K562 (cell line): ENCODE measurements at regions not wholly inside any gene's neighbourhood (a gene's known extent, or its start where the extent isn't known, plus 50 kb on each side); places are given as distances from the start of the nearest gene placed in this dataset.
A peak's percentile ranks its signal among the peaks of the same experiment; 100 is the strongest.

Experiments used
- ATAC-seq: fragments of 200-7000 bp; cut with Tn5 transposase; 3 replicates; pipeline ENCODE4 v1.9.1; 2020; ENCODE audit warnings: moderate library complexity
- BruUV-seq: library from RNA; stranded (reverse); fragments of 400-500 nt; replicated peaks from 2 replicates; lab custom pipeline; 2021; lab: Mats Ljungman, UMichigan
- CTCF ChIA-PET: fragments of 300-600 bp; formaldehyde crosslinking; extraction: SDS; loops from one replicate; lab custom pipeline; 2021; ENCODE audit warnings: low intra/inter-chr PET ratio; lab: Yijun Ruan, JAX
- POLR2A ChIA-PET: fragments of 300-600, 350-650 bp; sonication (Branson Sonifier 250); formaldehyde crosslinking; extraction: SDS; loops from one replicate; lab custom pipeline; 2021; ENCODE audit warnings: antibody characterized with exemption, inconsistent platforms; lab: Yijun Ruan, JAX
- DNase-seq, 4 experiments: peaks; one replicate each; pipeline versions ENCODE4 v3.0.0 to v3.0.0-alpha.2; 2011 to 2018; ENCODE audit warnings: low spot score in 3 of 4, mixed read lengths in 3 of 4; ENCODE audit errors: extremely low read depth in 1 of 4
- FAIRE-seq: peaks from 2 replicates; lab custom pipeline; 2011; peaks lifted over from hg19 to GRCh38; lab: Jason Lieb, UNC
- H2AFZ ChIP-seq: 2 replicates; pipeline ENCODE4 v1.6.0; 2011; ENCODE audit warnings: low read depth, low read length, control low read depth, inconsistent platforms
- H3K27ac ChIP-seq: fragments of 200-600 bp; 3 replicates; pipeline ENCODE4 v1.8.0; 2011; ENCODE audit warnings: low read depth, mild to moderate bottlenecking, control low read depth, inconsistent platforms, low read length, moderate library complexity, mixed read lengths; ENCODE audit errors: extremely low read depth
- H3K27me3 ChIP-seq, 2 experiments: fragments of 300-600 bp in 1 of 2; 2 replicates in 1 of 2; 3 replicates in 1 of 2; pipeline versions ENCODE4 v1.6.0 to v1.8.0; 2011; ENCODE audit warnings: inconsistent platforms in 2 of 2, low read length in 2 of 2, mild to moderate bottlenecking in 1 of 2, mixed read lengths in 1 of 2, moderate library complexity in 1 of 2; ENCODE audit not compliant: control insufficient read depth in 2 of 2, insufficient read depth in 2 of 2
- H3K36me3 ChIP-seq: fragments of 300-600 bp; 3 replicates; pipeline ENCODE4 v1.8.0; 2011; ENCODE audit warnings: mild to moderate bottlenecking, low read length, inconsistent platforms; ENCODE audit not compliant: control insufficient read depth, insufficient read depth
- H3K4me1 ChIP-seq, 2 experiments: fragments of 200-600 bp in 1 of 2; replicated peaks in 1 of 2; 2 replicates in 1 of 2; 3 replicates in 1 of 2; pipeline versions ENCODE4 v1.5.1 to v1.8.0; 2011; ENCODE audit warnings: inconsistent platforms in 2 of 2, low read length in 2 of 2, mild to moderate bottlenecking in 1 of 2, mixed read lengths in 1 of 2, moderate library complexity in 1 of 2; ENCODE audit not compliant: control insufficient read depth in 2 of 2, insufficient read depth in 2 of 2
- H3K4me2 ChIP-seq: 2 replicates; pipeline ENCODE4 v1.6.1; 2011; ENCODE audit warnings: low read length, control low read depth, inconsistent platforms, mixed read lengths; ENCODE audit not compliant: insufficient read depth
- H3K4me3 ChIP-seq: fragments of 200-600 bp; sonication (generic), shearing (Covaris generic); 2 replicates; pipeline ENCODE4 v1.5.1; 2016; ENCODE audit warnings: control low read depth, inconsistent platforms
- H3K79me2 ChIP-seq: fragments of 200-600 bp; 3 replicates; pipeline ENCODE4 v1.8.0; 2011; ENCODE audit warnings: low read length, inconsistent platforms; ENCODE audit not compliant: control insufficient read depth, insufficient read depth
- H3K9ac ChIP-seq, 2 experiments: 2 replicates each; pipeline versions ENCODE4 v1.6.0 to v1.6.1; 2011; ENCODE audit warnings: low read depth in 2 of 2, low read length in 2 of 2, control low read depth in 1 of 2, inconsistent platforms in 1 of 2, mild to moderate bottlenecking in 1 of 2, mixed read lengths in 1 of 2; ENCODE audit not compliant: insufficient read depth in 1 of 2
- H3K9me1 ChIP-seq: one replicate; pipeline ENCODE4 v1.6.0; 2011; ENCODE audit warnings: inconsistent platforms, mild to moderate bottlenecking, low read length, moderate library complexity; ENCODE audit not compliant: control insufficient read depth, insufficient read depth
- H3K9me3 ChIP-seq: replicated peaks from 2 replicates; pipeline ENCODE4 v1.5.1; 2011; ENCODE audit warnings: low read depth, low read length, inconsistent platforms; ENCODE audit not compliant: control insufficient read depth, insufficient read depth
- H4K20me1 ChIP-seq: replicated peaks from 2 replicates; pipeline ENCODE4 v1.6.1; 2011; ENCODE audit warnings: low read length, inconsistent platforms, mixed read lengths; ENCODE audit not compliant: control insufficient read depth, insufficient read depth
- CEBPG ChIP-seq, 3 experiments: fragments of 200-800 bp in 1 of 3; sonication (Bioruptor generic) in 1 of 3; sonication (generic) in 1 of 3; formaldehyde crosslinking in 1 of 3; IDR thresholded peaks in 2 of 3; conservative IDR thresholded peaks in 1 of 3; 2 replicates each; pipeline versions ENCODE4 v1.6.1 to v1.8.0; 2016 to 2022; ENCODE audit warnings: missing compliant biosample characterization in 2 of 3, missing genetic modification characterization in 2 of 3, mild to moderate bottlenecking in 1 of 3, missing genetic modification reagents in 1 of 3
- FOXJ2 ChIP-seq: fragments of 200-800 bp; sonication (Bioruptor generic); IDR thresholded peaks from 2 replicates; pipeline ENCODE4 v1.6.1; 2016; ENCODE audit warnings: missing genetic modification characterization, missing compliant biosample characterization
- KDM1A ChIP-seq, 2 experiments: fragments of 450-650 bp; IDR thresholded peaks; 2 replicates each; pipeline ENCODE4 v1.6.1; 2016; ENCODE audit warnings: mild to moderate bottlenecking in 2 of 2
- KDM2B ChIP-seq: fragments of 250-450 bp; sonication (Bioruptor Pico); IDR thresholded peaks from 2 replicates; pipeline ENCODE4 v1.8.0; 2021; ENCODE audit warnings: mild to moderate bottlenecking, moderate library complexity
- MTA1 ChIP-seq: fragments of 450-650 bp; IDR thresholded peaks from 2 replicates; pipeline ENCODE4 v1.6.1; 2017; ENCODE audit warnings: borderline replicate concordance
- RFX1 ChIP-seq: fragments of 450-650 bp; IDR thresholded peaks from 2 replicates; pipeline ENCODE4 v1.6.1; 2016; ENCODE audit warnings: mild to moderate bottlenecking, moderate library complexity
- SMAD3 ChIP-seq: fragments of 450-650 bp; formaldehyde crosslinking; conservative IDR thresholded peaks from 2 replicates; pipeline ENCODE4 v1.4.0; 2020; ENCODE audit warnings: mild to moderate bottlenecking
- ZFP36 ChIP-seq: fragments of 150-350 bp; IDR thresholded peaks from 2 replicates; pipeline ENCODE4 v1.6.1; 2018; ENCODE audit warnings: low read length, low read depth; ENCODE audit not compliant: partially characterized antibody
- ZNF766 ChIP-seq: fragments of 200-800 bp; sonication (Bioruptor generic); conservative IDR thresholded peaks from 2 replicates; pipeline ENCODE4 v1.6.1; 2016; ENCODE audit warnings: missing genetic modification characterization, missing compliant biosample characterization
- WGBS: fragments of 100-300 bp; shearing (Covaris generic); methylation state at CpG from one replicate; pipeline ENCODE4 v1.1.6; 2016; ENCODE audit warnings: low coverage, mixed read lengths; ENCODE audit not compliant: insufficient coverage; ENCODE audit errors: missing lambda C conversion rate; 5-methylcytosine and 5-hydroxymethylcytosine counted together
- in situ Hi-C: fragments of 300-500 bp; cut with MboI; formaldehyde crosslinking; loops from 4 replicates; pipeline ENCODE4 v1.15.0; 2018; ENCODE audit warnings: inconsistent platforms, mixed read lengths
- intact Hi-C: fragments of 100-400 bp; cut with micrococcal nuclease; formaldehyde crosslinking; loops from 2 replicates; pipeline ENCODE4 v1.14.2; 2022
- TF ChIP-seq, protein P1 (sequence below): fragments of 200-400 bp; formaldehyde crosslinking; IDR thresholded peaks from 2 replicates; pipeline ENCODE4 v1.6.1; 2017; ENCODE audit warnings: mild to moderate bottlenecking, low read depth, low read length, moderate library complexity

- no TSS peak for BruUV-seq
- ATAC-seq (no peak), DNase-seq (no peak), FAIRE-seq (no peak)
- H2AFZ ChIP-seq, result no peak overlapping the region
- ChIA-PET POLR2A (interaction anchor here (0.6 kb wide), 1 partner anchor 214 kb away, joined by 3 read pairs; no protein-coding TSS in a partner anchor), CTCF (interaction anchor here (0.7 kb wide), 1 partner anchor 19 kb away, joined by 3 read pairs; no protein-coding TSS in a partner anchor)
- peaks cover 2 to 9% of the 10 kb centered on the region in 2 experiments; a peak in 3 of 5 replicates for H3K4me1 ChIP-seq
- H3K79me2 ChIP-seq, result no peaks in the 10 kb centered on the region
- WGBS, result 46% methylated on average over 3 of the region's 3 CpGs
- H3K27ac ChIP-seq, result no peak overlapping the region
- H3K9ac ChIP-seq, result no peak overlapping the region
- no peak overlapping the region for H3K4me2 ChIP-seq
- intact Hi-C loops, result no loop called here
- H3K4me3 ChIP-seq, result no peak overlapping the region
- H3K27me3 ChIP-seq, result no peaks in the 10 kb centered on the region
- in situ Hi-C loops, result no loop called here
- TF ChIP-seq ZFP36, result peak; percentile 56
- TF ChIP-seq MTA1, result no peak
- TF ChIP-seq KDM1A (IDR thresholded peaks at IDR 0.05), result peak in 1 of 2 experiments; percentile 47; a peak in 1 of 4 replicates
- no peaks in the 10 kb centered on the region for H3K9me3 ChIP-seq
- H3K36me3 ChIP-seq, result no peaks in the 10 kb centered on the region; the same call in 2 of the 3 replicates
- H3K9me1 ChIP-seq, result no peaks in the 10 kb centered on the region
- H4K20me1 ChIP-seq, result no peaks in the 10 kb centered on the region
Observed at GRCh38 chr19:5249526-5249925, 91.1 kb downstream of the PTPRS start.

DNA sequence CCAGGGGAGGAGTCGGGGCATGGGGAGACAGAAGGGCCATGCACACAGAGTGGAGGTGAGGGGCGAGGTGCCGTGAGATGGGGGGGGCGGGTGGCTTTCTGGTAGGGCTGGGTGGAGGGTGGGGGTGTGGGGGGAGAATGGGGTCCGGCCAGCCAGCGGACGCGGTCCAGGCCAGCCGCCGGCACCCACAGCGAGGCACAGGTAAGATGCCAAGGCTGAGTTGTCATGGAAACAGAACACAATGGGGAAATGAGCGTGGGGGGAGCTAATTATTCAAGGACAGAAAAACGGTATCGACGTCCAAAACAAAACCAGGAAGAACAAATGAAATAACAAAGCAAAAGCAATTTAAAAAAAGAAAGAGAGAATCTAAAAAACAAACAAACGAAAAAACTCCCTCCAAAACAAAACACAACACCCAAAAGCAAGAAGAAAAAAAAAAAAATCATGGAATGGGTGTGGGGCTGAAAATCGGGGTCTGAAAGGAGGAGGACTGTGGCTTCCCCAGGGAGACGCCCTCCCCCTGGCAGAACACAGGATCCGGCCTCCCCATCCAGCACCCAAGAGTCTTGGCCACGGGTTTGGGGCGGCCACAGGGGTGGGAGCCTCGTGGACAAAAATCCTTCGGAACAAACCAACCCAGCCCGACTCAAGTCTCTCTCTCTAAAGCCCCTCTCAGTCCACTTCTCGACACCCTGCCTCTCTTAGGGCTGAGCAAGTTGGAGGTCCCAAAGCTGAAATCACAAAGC lies 92.5 kb downstream of the PTPRS start:
- in situ Hi-C loops, result no loop called here
- CTCF ChIA-PET, result no interaction called here
- DNase-seq (no peak), ATAC-seq (no peak), FAIRE-seq (no peak)
- WGBS, result 49% methylated on average over 15 of the region's 25 CpGs
- TF ChIP-seq ZNF766 (CRISPR knock-in tag) (no peak), FOXJ2 (tag) (no peak), RFX1 (peak; percentile 62), SMAD3 (CRISPR knock-in tag) (no peak), KDM2B (CRISPR knock-in tag) (no peak), CEBPG (CRISPR knock-in tag; IDR thresholded peaks at IDR 0.05) (no peak), CEBPG (tag; conservative IDR thresholded peaks at IDR 0.05 in 1 of 2, IDR thresholded peaks at IDR 0.05 in 1 of 2) (no peak)
- TF ChIP-seq, protein P1, sequence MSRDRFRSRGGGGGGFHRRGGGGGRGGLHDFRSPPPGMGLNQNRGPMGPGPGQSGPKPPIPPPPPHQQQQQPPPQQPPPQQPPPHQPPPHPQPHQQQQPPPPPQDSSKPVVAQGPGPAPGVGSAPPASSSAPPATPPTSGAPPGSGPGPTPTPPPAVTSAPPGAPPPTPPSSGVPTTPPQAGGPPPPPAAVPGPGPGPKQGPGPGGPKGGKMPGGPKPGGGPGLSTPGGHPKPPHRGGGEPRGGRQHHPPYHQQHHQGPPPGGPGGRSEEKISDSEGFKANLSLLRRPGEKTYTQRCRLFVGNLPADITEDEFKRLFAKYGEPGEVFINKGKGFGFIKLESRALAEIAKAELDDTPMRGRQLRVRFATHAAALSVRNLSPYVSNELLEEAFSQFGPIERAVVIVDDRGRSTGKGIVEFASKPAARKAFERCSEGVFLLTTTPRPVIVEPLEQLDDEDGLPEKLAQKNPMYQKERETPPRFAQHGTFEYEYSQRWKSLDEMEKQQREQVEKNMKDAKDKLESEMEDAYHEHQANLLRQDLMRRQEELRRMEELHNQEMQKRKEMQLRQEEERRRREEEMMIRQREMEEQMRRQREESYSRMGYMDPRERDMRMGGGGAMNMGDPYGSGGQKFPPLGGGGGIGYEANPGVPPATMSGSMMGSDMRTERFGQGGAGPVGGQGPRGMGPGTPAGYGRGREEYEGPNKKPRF, result no peak
- Histone ChIP-seq H3K36me3 (no peaks in the 10 kb centered on the region), H3K4me2 (no peak overlapping the region), H3K9me3 (no peaks in the 10 kb centered on the region), H3K27me3 (no peaks in the 10 kb centered on the region), H3K9ac (no peak overlapping the region), H3K79me2 (no peaks in the 10 kb centered on the region), H3K27ac (no peak overlapping the region), H4K20me1 (no peaks in the 10 kb centered on the region), H3K4me1 (peaks cover 2 to 16% of the 10 kb centered on the region in 2 experiments; a peak in 3 of 5 replicates), H3K9me1 (no peaks in the 10 kb centered on the region), H2AFZ (no peak overlapping the region), H3K4me3 (no peak overlapping the region)
- intact Hi-C loops, result no loop called here
- BruUV-seq, result no TSS peak
- POLR2A ChIA-PET, result no interaction called here
